ENCODE measurements at regions not wholly inside any gene's neighbourhood (a gene's known extent, or its start where the extent isn't known, plus 50 kb on each side); places are given as distances from the start of the nearest gene placed in this dataset.

- POLR2A ChIA-PET = no interaction called here
- CTCF ChIA-PET = no interaction called here
- TF ChIP-seq ARNT (IDR thresholded peaks at IDR 0.05) = no peak
- TF ChIP-seq CTBP1 (IDR thresholded peaks at IDR 0.05; ENCODE audit: borderline replicate concordance) = no peak
- no peak for TF ChIP-seq ELF4 (IDR thresholded peaks at IDR 0.05)
- no peak for TF ChIP-seq ZNF384 (IDR thresholded peaks at IDR 0.05)
- no peak for TF ChIP-seq SUZ12 (IDR thresholded peaks at IDR 0.05)
- TF ChIP-seq L3MBTL2 (conservative IDR thresholded peaks at IDR 0.05) = no peak
- no peak for DNase-seq (ENCODE audit: extremely low spot score)
Observed at GRCh38 chr13:76778853-76779252, 107.4 kb downstream of the KCTD12 start.

DNA sequence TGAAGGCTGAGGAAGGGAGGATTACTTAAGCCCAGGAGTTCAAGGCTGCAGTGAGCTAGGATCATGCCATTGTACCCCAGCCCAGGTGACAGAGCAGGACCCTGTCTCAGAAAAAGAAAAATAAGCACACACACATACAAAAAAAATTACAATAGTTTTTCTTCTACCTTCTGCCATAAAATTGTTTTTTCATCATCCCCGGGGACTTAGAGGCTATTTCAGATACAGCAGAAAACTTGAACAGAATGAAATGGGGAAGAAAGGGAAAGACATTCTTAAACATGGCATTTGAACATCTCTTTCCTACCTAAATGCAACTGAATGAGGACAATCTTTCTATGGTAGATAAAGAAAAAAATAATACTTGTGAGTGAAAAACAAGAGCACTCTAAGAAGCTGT is 109.1 kb downstream of the KCTD12 start:
- ChIA-PET POLR2A (no interaction called here), CTCF (no interaction called here)
- TF ChIP-seq FOXA1 (IDR thresholded peaks at IDR 0.05) = no peak
- TF ChIP-seq L3MBTL2 (conservative IDR thresholded peaks at IDR 0.05) = no peak
- TF ChIP-seq ARNT (IDR thresholded peaks at IDR 0.05) = no peak
- TF ChIP-seq ELF4 (IDR thresholded peaks at IDR 0.05) = no peak
- TF ChIP-seq PKNOX1 (IDR thresholded peaks at IDR 0.05) = no peak
- no peak for TF ChIP-seq TARDBP (IDR thresholded peaks at IDR 0.05)
- no peak for TF ChIP-seq BHLHE40 (IDR thresholded peaks at IDR 0.05; ENCODE audit: borderline replicate concordance)
- no peak for TF ChIP-seq LEF1 (IDR thresholded peaks at IDR 0.05; ENCODE audit: borderline replicate concordance)
- TF ChIP-seq SUZ12 (IDR thresholded peaks at IDR 0.05) = no peak
- no peak for TF ChIP-seq ZNF384 (IDR thresholded peaks at IDR 0.05)
- TF ChIP-seq HDGF (IDR thresholded peaks at IDR 0.05; ENCODE audit: borderline replicate concordance) = no peak
- no peak for TF ChIP-seq NFRKB (IDR thresholded peaks at IDR 0.05)
- TF ChIP-seq SP1 (IDR thresholded peaks at IDR 0.05) = no peak
- TF ChIP-seq FOXM1 (IDR thresholded peaks at IDR 0.05; ENCODE audit: borderline replicate concordance) = no peak
- no peak for TF ChIP-seq CTBP1 (IDR thresholded peaks at IDR 0.05; ENCODE audit: borderline replicate concordance)
- no peak for TF ChIP-seq FOXK2 (IDR thresholded peaks at IDR 0.05)
- no peak for DNase-seq (ENCODE audit: extremely low spot score)

DNA sequence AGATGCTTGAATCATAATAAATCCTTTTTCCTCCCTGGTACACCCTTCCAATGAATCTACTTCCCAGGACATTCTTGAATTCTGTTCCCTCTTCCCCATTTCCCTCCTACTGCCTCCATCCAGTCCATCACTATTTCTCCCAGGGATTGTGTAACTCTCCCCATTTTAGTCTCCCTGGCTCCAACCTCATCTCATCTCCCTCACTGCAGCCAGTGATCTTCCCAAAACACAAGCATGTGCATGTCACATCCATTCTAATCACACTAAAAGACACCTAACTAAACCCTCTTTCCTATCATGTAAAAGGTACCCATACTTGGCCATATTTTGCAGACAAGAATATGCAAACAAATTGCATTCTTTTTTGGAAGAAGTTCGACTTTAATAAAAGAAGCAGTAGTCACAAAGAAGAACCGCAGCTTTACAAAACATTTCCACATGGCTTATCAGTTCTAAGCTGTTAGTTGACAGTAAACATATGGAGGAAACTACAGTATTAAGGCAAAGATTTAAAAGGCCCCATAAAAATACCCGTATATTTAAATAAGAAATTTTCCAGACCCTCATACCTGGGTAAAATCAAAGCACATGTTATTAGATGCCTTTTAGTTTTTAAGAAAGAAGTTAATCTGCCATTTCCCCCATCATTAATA is 111.0 kb downstream of the KCTD12 start:
- ChIA-PET POLR2A (no interaction called here), CTCF (no interaction called here)
- DNase-seq (ENCODE audit: extremely low spot score) = no peak
- TF ChIP-seq PKNOX1 (IDR thresholded peaks at IDR 0.05) (no peak), BHLHE40 (IDR thresholded peaks at IDR 0.05; ENCODE audit: borderline replicate concordance) (no peak), NFRKB (IDR thresholded peaks at IDR 0.05) (no peak), TARDBP (IDR thresholded peaks at IDR 0.05) (no peak), ARNT (IDR thresholded peaks at IDR 0.05) (no peak), ELF4 (IDR thresholded peaks at IDR 0.05) (no peak), ZNF384 (IDR thresholded peaks at IDR 0.05) (no peak), L3MBTL2 (conservative IDR thresholded peaks at IDR 0.05) (no peak), FOXK2 (IDR thresholded peaks at IDR 0.05) (no peak), CTBP1 (IDR thresholded peaks at IDR 0.05; ENCODE audit: borderline replicate concordance) (no peak), HDGF (IDR thresholded peaks at IDR 0.05; ENCODE audit: borderline replicate concordance) (no peak), FOXA1 (IDR thresholded peaks at IDR 0.05) (no peak), SP1 (IDR thresholded peaks at IDR 0.05) (no peak)

GRCh38 chr13:76773448-76774094 is 112.6 kb downstream of the KCTD12 start:
- POLR2A ChIA-PET = no interaction called here

DNA sequence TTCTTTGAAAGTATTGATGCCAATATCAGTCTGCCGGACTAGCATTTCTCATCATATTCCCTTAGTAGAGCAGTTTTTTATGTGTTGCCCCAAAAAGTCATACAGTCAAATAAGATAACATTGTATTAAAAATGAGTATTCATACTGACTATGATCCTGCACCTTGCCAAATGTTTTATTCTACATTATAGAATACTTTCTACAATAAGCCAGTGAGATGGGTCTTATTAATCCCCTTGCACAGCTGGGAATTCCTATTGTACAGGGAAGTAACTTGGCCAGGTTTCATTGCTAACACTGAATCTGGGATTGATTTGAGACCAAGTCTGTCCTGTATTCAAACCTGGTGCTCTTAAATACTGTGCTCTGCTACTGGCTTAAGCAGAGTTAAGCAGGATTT is 114.0 kb downstream of the KCTD12 start:
- POLR2A ChIA-PET = no interaction called here
- TF ChIP-seq SP1 (IDR thresholded peaks at IDR 0.05) = no peak
- CTCF ChIA-PET = no interaction called here
- DNase-seq (ENCODE audit: extremely low spot score) = no peak

More at GRCh38 chr13:76773448-76774094, 112.6 kb downstream of the KCTD12 start:
- CTCF ChIA-PET = no interaction called here
- no peak for TF ChIP-seq HDGF (IDR thresholded peaks at IDR 0.05; ENCODE audit: borderline replicate concordance)
- TF ChIP-seq CTBP1 (IDR thresholded peaks at IDR 0.05; ENCODE audit: borderline replicate concordance) = no peak
- TF ChIP-seq ELF4 (IDR thresholded peaks at IDR 0.05) = no peak
- no peak for TF ChIP-seq ARNT (IDR thresholded peaks at IDR 0.05)
- no peak for TF ChIP-seq FOXM1 (IDR thresholded peaks at IDR 0.05; ENCODE audit: borderline replicate concordance)
- no peak for TF ChIP-seq SUZ12 (IDR thresholded peaks at IDR 0.05)
- DNase-seq (ENCODE audit: extremely low spot score) = no peak

DNA sequence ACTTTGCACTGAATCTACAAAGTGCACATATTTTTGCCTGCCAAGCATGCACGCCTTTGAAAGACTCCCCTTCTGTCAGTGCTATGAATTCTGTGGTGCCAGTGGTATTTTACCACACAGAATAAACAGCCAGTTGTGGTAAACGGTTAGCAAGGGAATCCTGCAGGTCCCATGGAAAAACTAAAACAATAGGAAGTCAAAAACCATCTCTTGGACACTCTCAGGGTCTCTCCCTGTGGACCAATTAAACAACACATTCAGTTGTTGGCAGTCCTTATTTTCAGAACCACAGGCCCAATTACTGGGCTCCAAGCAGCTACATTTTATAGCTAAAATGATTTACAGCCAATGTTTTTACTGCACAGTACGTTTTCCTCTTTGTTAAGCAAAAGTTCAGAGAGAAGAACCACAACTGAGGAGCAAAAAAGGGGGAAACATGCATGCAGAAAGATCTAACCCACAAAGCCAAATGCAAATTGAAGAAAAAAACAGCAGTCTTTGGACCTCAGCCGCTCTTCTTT is 116.9 kb downstream of the KCTD12 start:
- ChIA-PET POLR2A (no interaction called here), CTCF (interaction anchor here (0.7 kb wide), 1 partner anchor 116 kb away, joined by 4 read pairs; no protein-coding TSS in a partner anchor)
- TF ChIP-seq LEF1 (IDR thresholded peaks at IDR 0.05; ENCODE audit: borderline replicate concordance) (no peak), ARNT (IDR thresholded peaks at IDR 0.05) (no peak), BHLHE40 (IDR thresholded peaks at IDR 0.05; ENCODE audit: borderline replicate concordance) (no peak), SP1 (IDR thresholded peaks at IDR 0.05) (no peak), HDGF (IDR thresholded peaks at IDR 0.05; ENCODE audit: borderline replicate concordance) (no peak), FOXM1 (IDR thresholded peaks at IDR 0.05; ENCODE audit: borderline replicate concordance) (no peak), CTBP1 (IDR thresholded peaks at IDR 0.05; ENCODE audit: borderline replicate concordance) (no peak), SUZ12 (IDR thresholded peaks at IDR 0.05) (no peak), FOXK2 (IDR thresholded peaks at IDR 0.05) (no peak), NFRKB (IDR thresholded peaks at IDR 0.05) (no peak), FOXA1 (IDR thresholded peaks at IDR 0.05) (no peak), L3MBTL2 (conservative IDR thresholded peaks at IDR 0.05) (no peak), PKNOX1 (IDR thresholded peaks at IDR 0.05) (no peak), TARDBP (IDR thresholded peaks at IDR 0.05) (no peak), ELF4 (IDR thresholded peaks at IDR 0.05) (no peak), ZNF384 (IDR thresholded peaks at IDR 0.05) (no peak)
- no peak for DNase-seq (ENCODE audit: extremely low spot score)

Data from HEK293T (cell line).